ENCODE measurements at regions not wholly inside any gene's neighbourhood (a gene's known extent, or its start where the extent isn't known, plus 50 kb on each side); places are given as distances from the start of the nearest gene placed in this dataset.
"Not testable (repeated sequence)": the region's sequence is repeated elsewhere in the genome, so short reads cannot be mapped to it uniquely, and the experiment has no call there.

GRCh38 chr2:195105581-195105980 is 551.4 kb upstream of the SLC39A10 start:
- no peak overlapping the region for H3K4me3 ChIP-seq (ENCODE audit: low read depth in 1 of 2, low read length in 2 of 2)
- H3K27ac ChIP-seq (ENCODE audit: low read depth, low read length): no peak overlapping the region
- no peaks in the 10 kb centered on the region for H3K27me3 ChIP-seq (ENCODE audit: control insufficient read depth in 1 of 2, insufficient read depth in 2 of 2, low read length in 2 of 2)
- H3K9ac ChIP-seq (ENCODE audit: low read depth in 1 of 2, low read length in 2 of 2): no peak overlapping the region
- no peaks in the 10 kb centered on the region for H3K4me1 ChIP-seq (ENCODE audit: control insufficient read depth in 1 of 2, insufficient read depth in 2 of 2, low read length in 2 of 2)
- no peaks in the 10 kb centered on the region for H3K9me3 ChIP-seq (ENCODE audit: control insufficient read depth in 1 of 2, low read length in 2 of 2)
- H3K36me3 ChIP-seq (ENCODE audit: control insufficient read depth in 1 of 2, insufficient read depth in 2 of 2, low read length in 2 of 2): no peaks in the 10 kb centered on the region

- H3K4me1 ChIP-seq (ENCODE audit: control insufficient read depth in 1 of 2, insufficient read depth in 2 of 2, low read length in 2 of 2): no peaks in the 10 kb centered on the region
- H3K27ac ChIP-seq (ENCODE audit: low read depth, low read length): no peak overlapping the region
- H3K27me3 ChIP-seq (ENCODE audit: control insufficient read depth in 1 of 2, insufficient read depth in 2 of 2, low read length in 2 of 2): no peaks in the 10 kb centered on the region
- H3K9ac ChIP-seq (ENCODE audit: low read depth in 1 of 2, low read length in 2 of 2): no peak overlapping the region
- H3K4me3 ChIP-seq (ENCODE audit: low read depth in 1 of 2, low read length in 2 of 2): no peak overlapping the region
- no peaks in the 10 kb centered on the region for H3K36me3 ChIP-seq (ENCODE audit: control insufficient read depth in 1 of 2, insufficient read depth in 2 of 2, low read length in 2 of 2)
- H3K9me3 ChIP-seq (ENCODE audit: control insufficient read depth in 1 of 2, low read length in 2 of 2): no peaks in the 10 kb centered on the region
Measured at GRCh38 chr2:195094330-195094729, 562.7 kb upstream of the SLC39A10 start.

- H3K27me3 ChIP-seq (ENCODE audit: control insufficient read depth in 1 of 2, insufficient read depth in 2 of 2, low read length in 2 of 2): no peaks in the 10 kb centered on the region
- H3K27ac ChIP-seq (ENCODE audit: low read depth, low read length): no peak overlapping the region
- H3K4me1 ChIP-seq (ENCODE audit: control insufficient read depth in 1 of 2, insufficient read depth in 2 of 2, low read length in 2 of 2): no peaks in the 10 kb centered on the region
- H3K9me3 ChIP-seq (ENCODE audit: control insufficient read depth in 1 of 2, low read length in 2 of 2): no peaks in the 10 kb centered on the region
- H3K4me3 ChIP-seq (ENCODE audit: low read depth in 1 of 2, low read length in 2 of 2): no peak overlapping the region
- H3K9ac ChIP-seq (ENCODE audit: low read depth in 1 of 2, low read length in 2 of 2): no peak overlapping the region
- H3K36me3 ChIP-seq (ENCODE audit: control insufficient read depth in 1 of 2, insufficient read depth in 2 of 2, low read length in 2 of 2): no peaks in the 10 kb centered on the region
Measured at GRCh38 chr2:195092341-195092740, 564.7 kb upstream of the SLC39A10 start.

GRCh38 chr2:195072806-195073205 is 584.2 kb upstream of the SLC39A10 start:
- not testable (repeated sequence) for H3K27ac ChIP-seq (ENCODE audit: low read depth, low read length); H3K9me3 ChIP-seq (ENCODE audit: control insufficient read depth in 1 of 2, low read length in 2 of 2); H3K4me1 ChIP-seq (ENCODE audit: control insufficient read depth in 1 of 2, insufficient read depth in 2 of 2, low read length in 2 of 2); H3K36me3 ChIP-seq (ENCODE audit: control insufficient read depth in 1 of 2, insufficient read depth in 2 of 2, low read length in 2 of 2); H3K4me3 ChIP-seq (ENCODE audit: low read depth in 1 of 2, low read length in 2 of 2); H3K27me3 ChIP-seq (ENCODE audit: control insufficient read depth in 1 of 2, insufficient read depth in 2 of 2, low read length in 2 of 2); H3K9ac ChIP-seq (ENCODE audit: low read depth in 1 of 2, low read length in 2 of 2)

GRCh38 chr2:195057001-195057400 is 600.0 kb upstream of the SLC39A10 start:
- no peaks in the 10 kb centered on the region for H3K4me1 ChIP-seq (ENCODE audit: control insufficient read depth in 1 of 2, insufficient read depth in 2 of 2, low read length in 2 of 2)
- H3K27ac ChIP-seq (ENCODE audit: low read depth, low read length): no peak overlapping the region
- no peak overlapping the region for H3K9ac ChIP-seq (ENCODE audit: low read depth in 1 of 2, low read length in 2 of 2)
- H3K9me3 ChIP-seq (ENCODE audit: control insufficient read depth in 1 of 2, low read length in 2 of 2): no peaks in the 10 kb centered on the region
- H3K36me3 ChIP-seq (ENCODE audit: control insufficient read depth in 1 of 2, insufficient read depth in 2 of 2, low read length in 2 of 2): no peaks in the 10 kb centered on the region
- no peaks in the 10 kb centered on the region for H3K27me3 ChIP-seq (ENCODE audit: control insufficient read depth in 1 of 2, insufficient read depth in 2 of 2, low read length in 2 of 2)
- no peak overlapping the region for H3K4me3 ChIP-seq (ENCODE audit: low read depth in 1 of 2, low read length in 2 of 2)

- Histone ChIP-seq H3K9me3 (ENCODE audit: control insufficient read depth in 1 of 2, low read length in 2 of 2) (peaks cover 0 to 5% of the 10 kb centered on the region in 2 donors), H3K9ac (ENCODE audit: low read depth in 1 of 2, low read length in 2 of 2) (no peak overlapping the region), H3K27me3 (ENCODE audit: control insufficient read depth in 1 of 2, insufficient read depth in 2 of 2, low read length in 2 of 2) (no peaks in the 10 kb centered on the region), H3K4me3 (ENCODE audit: low read depth in 1 of 2, low read length in 2 of 2) (no peak overlapping the region), H3K27ac (ENCODE audit: low read depth, low read length) (no peak overlapping the region), H3K4me1 (ENCODE audit: control insufficient read depth in 1 of 2, insufficient read depth in 2 of 2, low read length in 2 of 2) (no peaks in the 10 kb centered on the region), H3K36me3 (ENCODE audit: control insufficient read depth in 1 of 2, insufficient read depth in 2 of 2, low read length in 2 of 2) (no peaks in the 10 kb centered on the region)
Measured at GRCh38 chr2:195055996-195056395, 601.0 kb upstream of the SLC39A10 start.

GRCh38 chr2:195051401-195051800 is 605.6 kb upstream of the SLC39A10 start:
- H3K4me1 ChIP-seq (ENCODE audit: control insufficient read depth in 1 of 2, insufficient read depth in 2 of 2, low read length in 2 of 2): no peaks in the 10 kb centered on the region
- H3K4me3 ChIP-seq (ENCODE audit: low read depth in 1 of 2, low read length in 2 of 2): no peak overlapping the region
- no peaks in the 10 kb centered on the region for H3K36me3 ChIP-seq (ENCODE audit: control insufficient read depth in 1 of 2, insufficient read depth in 2 of 2, low read length in 2 of 2)
- no peak overlapping the region for H3K9ac ChIP-seq (ENCODE audit: low read depth in 1 of 2, low read length in 2 of 2)
- no peak overlapping the region for H3K27ac ChIP-seq (ENCODE audit: low read depth, low read length)
- H3K9me3 ChIP-seq (ENCODE audit: control insufficient read depth in 1 of 2, low read length in 2 of 2): peaks cover 0 to 5% of the 10 kb centered on the region in 2 donors
- H3K27me3 ChIP-seq (ENCODE audit: control insufficient read depth in 1 of 2, insufficient read depth in 2 of 2, low read length in 2 of 2): no peaks in the 10 kb centered on the region

- Histone ChIP-seq H3K27me3 (ENCODE audit: control insufficient read depth in 1 of 2, insufficient read depth in 2 of 2, low read length in 2 of 2) (no peaks in the 10 kb centered on the region), H3K9me3 (ENCODE audit: control insufficient read depth in 1 of 2, low read length in 2 of 2) (peaks cover 0 to 5% of the 10 kb centered on the region in 2 donors), H3K4me3 (ENCODE audit: low read depth in 1 of 2, low read length in 2 of 2) (no peak overlapping the region), H3K9ac (ENCODE audit: low read depth in 1 of 2, low read length in 2 of 2) (no peak overlapping the region), H3K27ac (ENCODE audit: low read depth, low read length) (no peak overlapping the region), H3K36me3 (ENCODE audit: control insufficient read depth in 1 of 2, insufficient read depth in 2 of 2, low read length in 2 of 2) (no peaks in the 10 kb centered on the region), H3K4me1 (ENCODE audit: control insufficient read depth in 1 of 2, insufficient read depth in 2 of 2, low read length in 2 of 2) (no peaks in the 10 kb centered on the region)
Measured at GRCh38 chr2:195049372-195050031, 607.5 kb upstream of the SLC39A10 start.

- Histone ChIP-seq H3K4me3 (ENCODE audit: low read depth in 1 of 2, low read length in 2 of 2) (no peak overlapping the region), H3K9me3 (ENCODE audit: control insufficient read depth in 1 of 2, low read length in 2 of 2) (peaks cover 0 to 5% of the 10 kb centered on the region in 2 donors), H3K27me3 (ENCODE audit: control insufficient read depth in 1 of 2, insufficient read depth in 2 of 2, low read length in 2 of 2) (no peaks in the 10 kb centered on the region), H3K4me1 (ENCODE audit: control insufficient read depth in 1 of 2, insufficient read depth in 2 of 2, low read length in 2 of 2) (no peaks in the 10 kb centered on the region), H3K36me3 (ENCODE audit: control insufficient read depth in 1 of 2, insufficient read depth in 2 of 2, low read length in 2 of 2) (no peaks in the 10 kb centered on the region), H3K9ac (ENCODE audit: low read depth in 1 of 2, low read length in 2 of 2) (no peak overlapping the region), H3K27ac (ENCODE audit: low read depth, low read length) (no peak overlapping the region)
Measured at GRCh38 chr2:195047955-195048354, 609.1 kb upstream of the SLC39A10 start.

- H3K4me1 ChIP-seq (ENCODE audit: control insufficient read depth in 1 of 2, insufficient read depth in 2 of 2, low read length in 2 of 2): no peaks in the 10 kb centered on the region
- H3K9me3 ChIP-seq (ENCODE audit: control insufficient read depth in 1 of 2, low read length in 2 of 2): no peaks in the 10 kb centered on the region
- H3K9ac ChIP-seq (ENCODE audit: low read depth in 1 of 2, low read length in 2 of 2): no peak overlapping the region
- no peaks in the 10 kb centered on the region for H3K27me3 ChIP-seq (ENCODE audit: control insufficient read depth in 1 of 2, insufficient read depth in 2 of 2, low read length in 2 of 2)
- H3K36me3 ChIP-seq (ENCODE audit: control insufficient read depth in 1 of 2, insufficient read depth in 2 of 2, low read length in 2 of 2): no peaks in the 10 kb centered on the region
- no peak overlapping the region for H3K27ac ChIP-seq (ENCODE audit: low read depth, low read length)
- no peak overlapping the region for H3K4me3 ChIP-seq (ENCODE audit: low read depth in 1 of 2, low read length in 2 of 2)
Measured at GRCh38 chr2:195044801-195045200, 612.2 kb upstream of the SLC39A10 start.

GRCh38 chr2:195038153-195038552 is 618.9 kb upstream of the SLC39A10 start:
- Histone ChIP-seq H3K27me3 (ENCODE audit: control insufficient read depth in 1 of 2, insufficient read depth in 2 of 2, low read length in 2 of 2) (no peaks in the 10 kb centered on the region), H3K27ac (ENCODE audit: low read depth, low read length) (no peak overlapping the region), H3K4me3 (ENCODE audit: low read depth in 1 of 2, low read length in 2 of 2) (no peak overlapping the region), H3K36me3 (ENCODE audit: control insufficient read depth in 1 of 2, insufficient read depth in 2 of 2, low read length in 2 of 2) (no peaks in the 10 kb centered on the region), H3K9ac (ENCODE audit: low read depth in 1 of 2, low read length in 2 of 2) (no peak overlapping the region), H3K9me3 (ENCODE audit: control insufficient read depth in 1 of 2, low read length in 2 of 2) (no peaks in the 10 kb centered on the region), H3K4me1 (ENCODE audit: control insufficient read depth in 1 of 2, insufficient read depth in 2 of 2, low read length in 2 of 2) (no peaks in the 10 kb centered on the region)

Data from duodenal mucosa (tissue), 2 donors.